Activated CD8-positive, alpha-beta memory T cell treated with anti-CD3 and anti-CD28 coated beads, Interleukin-2, amount 50 U/mL, for 24 hours (primary cell): ENCODE measurements at regions not wholly inside any gene's neighbourhood (a gene's known extent, or its start where the extent isn't known, plus 50 kb on each side); places are given as distances from the start of the nearest gene placed in this dataset.
"Not testable (repeated sequence)": the region's sequence is repeated elsewhere in the genome, so short reads cannot be mapped to it uniquely, and the experiment has no call there.

Experiments
- DNase-seq: peaks from one replicate; pipeline ENCODE4 v3.0.0-alpha.2; 2020; ENCODE audit errors: extremely low read depth

GRCh38 chr13:31517599-31517998 is 221.7 kb upstream of the RXFP2 start:
- no peak for DNase-seq

DNA sequence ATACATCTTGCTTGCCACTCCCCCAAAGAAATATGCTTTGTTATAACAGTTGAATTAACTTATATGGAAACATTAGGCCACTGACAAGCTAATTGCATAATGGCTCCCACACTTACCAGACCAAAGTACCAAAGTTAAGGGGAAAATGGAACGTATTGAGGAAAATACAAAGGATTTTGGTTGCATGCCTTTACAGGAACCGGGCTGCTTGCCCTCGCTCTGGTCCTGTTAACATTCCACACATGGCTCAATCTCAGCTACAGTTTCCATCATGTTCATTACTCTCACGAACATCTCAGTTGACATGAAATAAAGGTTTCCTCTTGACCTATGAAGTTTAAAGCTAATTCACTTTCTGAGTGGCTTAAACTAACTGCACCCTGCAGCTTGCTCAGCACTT is 220.7 kb upstream of the RXFP2 start:
- DNase-seq, result no peak

DNA sequence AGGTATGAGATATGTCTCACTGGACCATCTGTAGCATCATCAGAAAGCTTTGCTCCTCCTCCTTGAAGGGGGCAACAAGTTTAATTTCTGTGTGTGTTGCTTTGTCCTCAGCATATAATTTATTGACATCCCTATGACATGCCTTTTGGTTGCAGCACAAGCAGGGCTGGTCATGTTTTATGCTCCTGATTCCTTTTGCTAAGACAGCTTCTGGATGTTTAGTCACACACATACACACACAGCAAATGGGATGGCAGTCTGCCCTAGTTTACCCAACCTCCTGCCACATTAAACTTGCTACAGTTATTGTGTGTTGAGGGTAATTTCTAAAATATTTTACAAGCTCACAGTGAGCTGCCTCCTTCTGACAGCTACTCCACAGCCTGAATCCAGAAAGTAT is 217.9 kb upstream of the RXFP2 start:
- DNase-seq, result no peak

- no peak for DNase-seq
These were observed 216.9 kb upstream of the RXFP2 start for GRCh38 chr13:31522396-31522795.

DNA sequence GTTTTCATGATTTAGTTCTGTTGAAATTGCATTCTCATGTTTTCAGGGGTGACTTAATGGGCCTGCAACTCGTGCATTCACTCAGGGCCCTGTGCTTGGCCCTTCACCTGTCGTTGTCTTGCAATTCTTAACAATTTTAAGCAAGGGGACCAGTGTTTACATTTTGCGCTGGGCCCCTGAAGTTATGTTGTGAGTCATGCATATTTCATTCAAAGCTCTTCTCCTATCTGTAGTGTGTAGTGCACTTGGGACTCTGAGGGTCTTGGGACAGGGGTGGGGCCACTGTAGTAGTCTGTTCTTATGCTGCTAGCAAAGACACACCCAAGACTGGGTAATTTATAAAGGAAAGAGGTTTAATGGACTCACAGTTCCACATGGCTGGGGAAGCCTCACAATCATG is 211.2 kb upstream of the RXFP2 start:
- DNase-seq, result no peak

DNA sequence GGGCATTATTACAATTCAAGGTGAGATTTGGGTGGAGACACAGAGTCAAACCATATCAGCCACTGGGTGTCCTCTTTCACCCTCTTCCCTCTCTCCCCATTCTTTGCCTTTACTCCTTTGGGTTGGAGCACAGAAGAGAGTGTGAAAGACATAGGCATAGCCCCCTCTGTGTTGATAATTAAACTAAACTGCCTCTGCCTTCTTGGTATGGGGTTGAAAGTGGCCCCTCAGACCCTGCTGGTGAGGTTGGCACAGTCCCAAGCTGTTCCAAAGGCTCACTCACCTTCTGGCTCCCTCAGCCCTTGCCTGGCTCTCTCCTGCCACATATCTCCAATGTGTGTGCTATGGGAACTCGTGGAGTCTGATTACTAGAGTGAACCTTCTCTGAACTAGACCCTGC is 210.6 kb upstream of the RXFP2 start:
- DNase-seq, result no peak

- no peak for DNase-seq
These were observed 208.4 kb upstream of the RXFP2 start for GRCh38 chr13:31530922-31531321.

DNA sequence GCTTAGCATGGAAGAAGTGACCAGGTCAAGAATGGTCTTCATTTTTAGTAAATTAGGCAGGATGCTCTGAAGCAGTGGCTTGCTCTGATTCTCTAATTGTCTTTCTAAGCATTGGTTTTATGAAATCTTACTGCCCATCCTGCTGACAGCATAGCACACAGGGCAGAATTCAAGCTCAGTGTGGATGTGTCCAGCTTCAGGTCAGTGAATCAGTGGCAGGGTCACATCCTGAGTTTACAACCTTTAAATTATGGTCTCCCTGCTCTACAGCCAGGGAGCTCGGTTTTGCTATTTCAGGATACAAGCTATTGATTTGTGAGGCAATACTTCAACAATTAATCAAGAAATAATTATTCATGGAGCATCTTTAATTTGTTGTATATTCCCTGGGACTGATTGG is 202.3 kb upstream of the RXFP2 start:
- no peak for DNase-seq

DNA sequence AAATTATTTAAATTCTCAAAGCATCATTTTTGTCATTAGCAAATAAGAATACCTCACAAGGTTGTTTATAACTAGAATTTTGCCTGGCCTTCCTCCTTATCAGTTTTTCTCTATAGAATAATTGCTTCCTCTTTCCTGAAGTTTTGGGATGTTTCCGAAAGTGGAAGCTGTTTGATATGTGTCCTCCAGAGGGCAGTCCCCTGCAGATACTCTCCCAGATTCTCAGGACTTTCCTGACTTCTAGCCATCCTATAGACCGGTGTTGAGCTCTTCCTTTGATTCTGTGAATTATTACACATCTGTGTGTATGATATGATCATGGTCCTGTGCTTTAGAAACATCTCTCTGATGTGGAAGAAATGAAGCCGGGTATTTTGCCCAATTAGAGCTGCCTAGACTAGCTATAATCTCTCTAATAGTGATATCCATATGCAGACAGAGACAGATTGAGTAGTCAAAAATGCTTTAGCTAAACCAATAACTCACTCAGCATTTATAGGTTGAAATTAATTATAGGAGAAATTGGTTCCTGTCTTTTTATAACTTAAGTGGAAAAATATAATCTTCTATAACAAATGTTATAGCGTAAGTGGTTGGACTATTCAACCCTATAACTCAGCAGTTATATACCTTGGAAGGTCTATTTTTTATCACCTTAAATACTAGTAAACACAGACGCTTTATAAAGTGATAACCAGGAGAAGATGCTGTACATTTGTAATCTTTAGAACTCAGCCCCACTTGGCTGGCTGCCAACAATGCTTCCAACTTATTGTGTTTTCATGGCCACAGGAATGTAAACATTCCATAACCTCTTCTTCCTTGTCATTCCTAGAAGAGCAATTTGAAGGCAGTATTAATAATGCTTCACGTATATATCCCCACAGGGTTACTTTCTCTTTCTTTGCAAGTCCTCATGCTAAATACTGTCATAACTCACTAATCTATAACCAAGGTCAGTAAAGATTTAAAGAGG is 201.0 kb upstream of the RXFP2 start:
- DNase-seq, result no peak

DNA sequence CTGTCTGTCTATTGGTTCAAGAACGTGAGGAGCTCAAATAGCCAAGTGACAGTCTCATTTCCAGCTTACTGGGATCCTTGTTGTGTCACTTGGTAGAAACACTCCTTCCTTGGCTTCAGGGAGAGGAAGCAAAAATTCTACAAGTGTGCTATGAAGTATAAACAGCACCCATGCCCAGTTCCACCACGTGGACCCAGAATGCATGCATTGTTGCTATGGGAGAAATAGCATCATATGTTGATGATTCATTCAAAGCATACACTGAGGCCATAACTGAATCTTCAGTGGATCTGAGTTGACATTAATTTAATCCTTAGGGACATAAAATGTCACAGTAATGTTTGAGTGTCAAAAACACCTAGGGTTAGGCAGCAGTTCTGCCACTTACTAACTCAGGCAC is 199.0 kb upstream of the RXFP2 start:
- no peak for DNase-seq

DNA sequence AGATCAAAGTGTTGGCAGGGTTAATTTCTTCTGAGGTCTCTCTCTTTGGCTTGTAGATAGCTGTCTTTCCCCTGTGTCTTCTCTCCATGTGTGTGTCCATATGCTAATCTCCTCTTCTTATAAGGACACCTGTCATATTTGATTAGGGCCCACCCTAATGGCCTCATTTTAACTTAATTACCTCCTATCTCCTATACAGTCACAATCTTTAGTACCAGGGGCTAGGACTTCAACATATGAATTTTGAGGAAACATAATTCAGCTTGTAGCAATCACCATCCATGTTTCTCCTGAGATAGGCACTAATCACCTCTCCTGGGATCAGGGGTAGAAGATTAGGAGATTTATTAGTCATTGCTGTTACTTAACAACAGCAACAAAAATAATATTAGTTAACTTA is 196.1 kb upstream of the RXFP2 start:
- no peak for DNase-seq

GRCh38 chr13:31545616-31546015 is 193.7 kb upstream of the RXFP2 start:
- no peak for DNase-seq

DNA sequence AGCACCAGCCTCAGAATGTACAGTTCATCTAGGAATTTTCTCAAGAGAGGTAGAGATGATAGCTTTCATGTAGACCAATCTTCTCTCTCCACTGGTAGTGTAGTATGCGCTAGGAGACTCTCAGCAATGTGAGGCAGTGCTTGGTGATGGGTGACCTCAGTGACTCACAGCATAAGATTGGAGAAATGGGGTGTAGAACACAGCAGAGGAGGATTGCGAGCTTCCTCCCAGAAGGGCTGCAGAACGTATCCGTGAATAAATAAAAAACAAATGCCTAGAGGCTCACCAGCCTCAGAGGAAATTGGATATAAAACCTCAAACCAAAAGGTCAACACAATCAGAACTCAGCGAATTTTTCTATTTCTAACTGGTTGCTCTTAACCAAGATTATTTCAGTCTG is 182.9 kb upstream of the RXFP2 start:
- DNase-seq, result no peak

GRCh38 chr13:31584221-31584620 is 155.1 kb upstream of the RXFP2 start:
- not testable (repeated sequence) for DNase-seq

- no peak for DNase-seq
These were observed 151.5 kb upstream of the RXFP2 start for GRCh38 chr13:31587698-31588266.

DNA sequence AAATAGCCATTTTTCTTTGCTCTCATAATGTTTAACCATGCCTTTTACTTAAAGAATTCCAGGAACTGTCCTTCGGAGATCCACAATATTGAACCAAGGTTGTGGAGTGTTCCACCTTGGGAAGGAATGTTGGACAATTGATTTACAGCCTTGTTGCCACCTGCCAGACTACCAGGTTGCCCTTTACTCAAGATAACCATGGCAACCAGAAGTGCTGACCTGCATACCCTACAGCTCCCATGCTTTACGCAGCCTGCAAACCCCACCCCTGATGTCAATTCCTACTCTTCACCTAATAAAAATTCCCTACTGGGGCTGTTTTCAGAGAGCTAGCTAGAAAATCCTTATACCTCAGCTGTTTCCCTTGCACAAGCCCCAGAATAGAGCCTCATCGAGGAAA is 151.0 kb upstream of the RXFP2 start:
- no peak for DNase-seq

GRCh38 chr13:31588893-31589292 is 150.4 kb upstream of the RXFP2 start:
- no peak for DNase-seq

GRCh38 chr13:31591642-31592233 is 147.6 kb upstream of the RXFP2 start:
- no peak for DNase-seq

- no peak for DNase-seq
These were observed 145.3 kb upstream of the RXFP2 start for GRCh38 chr13:31594056-31594455.

GRCh38 chr13:31595563-31595962 is 143.8 kb upstream of the RXFP2 start:
- no peak for DNase-seq

DNA sequence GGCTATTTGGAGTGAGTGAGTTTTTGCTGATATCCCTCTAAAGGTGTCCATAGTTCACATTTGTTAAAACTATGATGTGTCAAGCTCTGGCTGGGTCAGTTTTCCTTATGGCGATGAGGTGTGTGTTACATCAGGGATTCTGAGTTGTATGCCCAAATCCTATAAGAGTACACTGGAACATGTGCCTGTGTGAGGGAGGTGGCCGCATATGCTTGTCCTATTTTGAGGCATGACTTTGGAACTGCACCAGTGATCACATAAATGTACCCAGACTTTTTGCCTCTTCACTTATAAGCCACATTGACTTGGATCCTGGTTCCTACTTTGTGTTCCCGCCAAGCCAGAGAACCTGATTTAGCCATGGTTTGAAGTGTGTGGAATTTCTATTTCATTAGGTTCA is 140.3 kb upstream of the RXFP2 start:
- DNase-seq, result no peak

DNA sequence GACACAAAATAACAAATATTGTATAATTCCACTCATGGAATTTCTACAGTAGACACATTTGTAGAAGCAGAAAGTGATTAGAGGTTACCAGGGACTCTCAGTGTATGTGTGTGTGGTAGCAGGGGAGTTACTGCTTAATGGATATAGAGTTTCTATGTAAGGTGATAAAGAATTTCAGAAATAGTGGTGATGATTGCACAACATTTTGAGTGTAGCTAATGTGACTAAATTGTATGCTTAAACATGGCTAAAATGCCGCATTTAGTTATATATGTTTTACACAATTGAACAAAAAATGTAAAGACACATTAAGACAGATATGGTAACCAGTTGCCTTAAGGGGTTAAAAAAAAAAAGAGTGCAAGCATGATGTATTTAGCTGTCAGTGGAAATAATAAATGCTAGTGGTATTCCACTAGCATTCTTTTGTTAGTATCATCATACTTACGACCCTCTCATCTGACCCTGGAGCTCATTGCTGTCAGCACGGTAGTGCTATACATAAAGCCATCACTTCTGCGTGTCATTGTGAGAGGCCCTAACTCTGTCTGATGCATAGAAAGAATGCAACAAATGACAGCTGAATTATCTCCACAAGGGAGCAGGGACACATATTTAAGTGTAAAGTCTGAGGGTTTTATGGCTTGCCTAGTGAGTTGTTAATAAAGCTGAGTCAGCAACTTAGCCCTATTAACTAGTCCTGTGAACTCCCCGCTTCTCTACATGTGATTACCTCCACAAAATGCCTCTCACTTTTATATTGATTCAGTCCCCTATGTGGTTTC is 134.1 kb upstream of the RXFP2 start:
- DNase-seq, result no peak
